Activated effector memory CD4-positive, alpha-beta T cell treated with anti-CD3 and anti-CD28 coated beads, Interleukin-2, amount 50 U/mL, for 16 hours (primary cell): ENCODE measurements at regions not wholly inside any gene's neighbourhood (a gene's known extent, or its start where the extent isn't known, plus 50 kb on each side); places are given as distances from the start of the nearest gene placed in this dataset.

ENCODE experiments used
- DNase-seq: peaks from one replicate; pipeline ENCODE4 v3.0.0-alpha.2; 2020

GRCh38 chr4:13942977-13943376 lies 315.5 kb upstream of the BOD1L1 start:
- DNase-seq, result no peak

GRCh38 chr4:13944095-13944511 lies 316.6 kb upstream of the BOD1L1 start:
- DNase-seq, result no peak

- DNase-seq, result no peak
These were observed 320.4 kb upstream of the BOD1L1 start for GRCh38 chr4:13947921-13948320.

DNA sequence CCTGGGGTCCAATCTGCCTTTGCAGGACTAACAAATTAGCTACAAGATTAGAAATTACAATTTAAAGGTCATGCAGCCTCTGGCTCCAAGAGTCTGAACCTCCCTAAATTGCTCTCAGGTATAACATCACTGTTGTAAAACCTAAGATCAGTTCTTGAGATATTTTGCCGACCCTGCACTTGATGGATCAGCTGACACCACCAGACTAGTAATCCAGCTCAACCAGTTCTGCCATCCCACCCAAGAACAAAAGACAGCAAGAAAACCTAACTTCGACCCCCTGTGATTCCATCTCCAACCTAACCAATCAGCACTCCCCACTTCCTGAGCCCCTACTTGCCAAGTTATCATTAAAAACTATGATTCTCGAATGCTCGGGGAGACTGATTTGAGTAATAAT lies 323.0 kb upstream of the BOD1L1 start:
- DNase-seq, result no peak

GRCh38 chr4:13953083-13953482 lies 325.6 kb upstream of the BOD1L1 start:
- DNase-seq, result no peak

DNA sequence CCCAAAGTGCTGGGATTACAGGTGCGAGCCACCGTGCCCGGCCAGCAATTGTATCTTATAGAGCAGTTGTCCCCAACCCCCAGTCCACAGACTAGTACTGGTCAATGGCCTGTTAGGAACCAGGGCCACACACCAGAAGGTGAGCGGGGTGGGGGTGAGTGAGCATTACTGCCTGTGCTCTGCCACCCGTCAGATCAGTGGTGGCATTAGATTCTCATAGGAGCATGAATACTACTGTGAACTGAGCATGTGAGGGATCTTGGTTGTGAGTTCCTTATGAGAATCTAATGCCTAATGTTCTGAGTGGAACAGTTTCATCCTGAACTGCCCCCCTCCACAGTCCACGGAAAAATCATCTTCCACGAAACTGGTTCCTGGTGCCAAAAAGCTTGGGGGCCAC lies 328.0 kb upstream of the BOD1L1 start:
- DNase-seq, result no peak

DNA sequence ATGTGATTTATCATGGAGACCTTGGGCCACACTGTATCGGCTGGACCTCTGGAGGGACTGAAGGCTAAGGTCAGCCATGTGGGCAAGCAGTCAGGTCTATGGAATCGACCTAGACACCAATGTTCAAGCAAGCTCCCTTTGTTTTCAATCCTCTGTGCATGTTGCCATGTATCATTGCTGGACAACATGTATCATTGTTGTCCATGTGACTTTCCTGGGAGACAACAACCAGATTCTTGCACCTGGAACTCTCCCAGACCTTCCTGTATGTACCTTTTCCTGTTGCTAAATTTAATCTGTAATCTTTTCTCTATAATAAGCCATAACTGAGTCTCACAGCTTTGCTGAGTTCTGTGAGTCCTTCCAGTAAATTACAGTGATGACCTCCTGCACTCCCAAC lies 329.4 kb upstream of the BOD1L1 start:
- DNase-seq, result no peak

- DNase-seq, result no peak
These were observed 330.3 kb upstream of the BOD1L1 start for GRCh38 chr4:13957871-13958270.

DNA sequence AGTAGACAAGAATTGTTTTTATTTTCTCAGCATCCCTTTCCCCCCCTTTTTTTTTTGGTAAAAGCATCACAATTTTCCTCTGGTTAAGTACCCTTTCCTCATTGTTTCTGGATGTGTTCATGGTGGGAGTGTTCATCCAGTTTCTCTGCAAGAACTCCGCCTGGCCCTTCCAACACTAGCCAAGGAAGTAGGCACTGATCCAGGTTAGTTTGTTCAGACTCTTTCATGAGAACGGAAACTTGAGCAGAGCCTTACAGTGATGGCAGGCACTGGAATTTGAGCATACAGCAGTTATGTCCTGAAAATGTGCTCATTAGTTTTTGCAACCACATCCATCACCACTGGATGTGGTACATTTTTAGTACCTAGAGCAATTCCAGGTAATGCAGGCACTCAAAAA lies 336.1 kb upstream of the BOD1L1 start:
- DNase-seq, result no peak

DNA sequence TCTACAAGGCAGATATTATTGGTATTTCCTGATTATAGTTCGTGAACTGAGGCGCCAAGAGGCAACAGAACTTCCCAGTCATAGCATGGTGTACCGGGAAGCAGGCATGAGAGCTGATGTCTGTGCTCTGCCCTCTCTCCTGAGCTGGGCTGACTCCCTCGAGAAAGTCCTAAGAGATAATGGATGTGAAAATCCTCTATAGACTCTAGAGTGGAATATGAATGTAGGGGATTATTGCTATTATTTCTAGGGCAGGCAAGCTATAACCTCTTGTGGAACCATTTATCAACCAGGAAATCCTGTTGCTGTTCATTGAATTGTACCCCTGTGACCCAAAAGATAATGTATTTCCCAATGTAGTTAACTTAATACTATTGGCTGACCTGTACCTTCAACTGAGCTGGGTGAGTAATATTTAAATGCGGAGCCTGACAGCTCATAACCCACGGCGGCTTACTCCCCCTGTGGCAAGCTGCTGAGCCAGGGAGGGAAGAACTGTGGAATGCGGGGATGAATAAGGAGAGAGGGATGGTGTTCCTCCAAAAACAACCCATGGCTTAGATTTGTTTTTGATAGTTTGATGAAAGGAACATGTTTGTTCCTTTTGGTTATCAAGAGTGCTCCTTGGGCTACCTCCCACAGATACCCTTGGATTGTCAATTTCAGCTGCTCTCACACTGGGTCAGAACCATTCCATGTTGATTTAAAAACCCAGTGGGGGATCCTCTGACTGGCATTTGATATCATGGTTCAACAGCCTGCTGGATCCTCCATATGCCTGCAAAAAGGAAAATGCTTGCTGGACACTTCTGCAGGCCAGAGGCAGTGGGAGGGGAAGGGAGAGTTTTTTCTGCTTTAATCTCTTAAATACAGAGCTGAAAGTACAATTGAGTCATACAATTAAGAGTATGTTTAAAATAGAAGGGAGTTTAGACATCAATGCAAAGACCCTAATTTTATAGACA lies 339.0 kb upstream of the BOD1L1 start:
- DNase-seq, result no peak

GRCh38 chr4:13968723-13969122 lies 341.2 kb upstream of the BOD1L1 start:
- DNase-seq, result no peak

DNA sequence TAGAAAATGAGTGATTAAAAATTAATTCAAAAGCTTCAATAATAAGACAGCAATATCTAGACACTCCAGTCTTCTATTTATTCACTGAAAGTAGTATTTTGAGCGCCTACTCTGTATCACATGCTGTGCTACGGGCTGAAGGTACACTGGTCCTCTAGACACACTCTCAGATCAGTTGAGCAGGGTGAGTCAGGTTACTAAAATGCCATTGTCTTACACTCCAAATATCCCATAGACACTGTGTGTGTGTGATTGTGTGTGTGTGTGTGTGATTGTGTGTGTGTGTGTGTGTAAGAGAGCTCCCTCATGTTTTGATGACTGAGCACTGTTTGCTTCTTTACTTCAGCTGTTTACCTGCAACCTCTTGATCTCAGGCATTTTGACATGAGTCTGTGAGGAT lies 342.8 kb upstream of the BOD1L1 start:
- DNase-seq, result no peak

DNA sequence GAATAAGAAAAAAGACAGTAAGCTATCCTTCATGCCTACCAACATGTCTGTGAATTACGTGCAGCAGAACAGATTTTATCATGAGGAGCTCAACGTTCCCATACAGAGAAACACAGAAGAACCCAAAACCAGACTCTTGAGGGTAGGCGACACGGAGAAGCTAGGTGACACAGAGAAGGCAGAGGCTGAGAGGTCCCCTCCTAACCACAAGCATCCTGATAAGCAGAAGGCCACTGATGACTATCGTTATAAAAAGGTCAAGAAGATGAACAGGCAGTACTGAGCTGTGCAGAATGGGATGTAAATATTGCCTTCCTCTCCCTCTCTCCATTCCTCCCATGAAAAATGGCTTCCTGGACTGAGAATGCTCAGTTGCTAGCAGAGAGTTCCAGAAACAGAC lies 350.2 kb upstream of the BOD1L1 start:
- no peak for DNase-seq

DNA sequence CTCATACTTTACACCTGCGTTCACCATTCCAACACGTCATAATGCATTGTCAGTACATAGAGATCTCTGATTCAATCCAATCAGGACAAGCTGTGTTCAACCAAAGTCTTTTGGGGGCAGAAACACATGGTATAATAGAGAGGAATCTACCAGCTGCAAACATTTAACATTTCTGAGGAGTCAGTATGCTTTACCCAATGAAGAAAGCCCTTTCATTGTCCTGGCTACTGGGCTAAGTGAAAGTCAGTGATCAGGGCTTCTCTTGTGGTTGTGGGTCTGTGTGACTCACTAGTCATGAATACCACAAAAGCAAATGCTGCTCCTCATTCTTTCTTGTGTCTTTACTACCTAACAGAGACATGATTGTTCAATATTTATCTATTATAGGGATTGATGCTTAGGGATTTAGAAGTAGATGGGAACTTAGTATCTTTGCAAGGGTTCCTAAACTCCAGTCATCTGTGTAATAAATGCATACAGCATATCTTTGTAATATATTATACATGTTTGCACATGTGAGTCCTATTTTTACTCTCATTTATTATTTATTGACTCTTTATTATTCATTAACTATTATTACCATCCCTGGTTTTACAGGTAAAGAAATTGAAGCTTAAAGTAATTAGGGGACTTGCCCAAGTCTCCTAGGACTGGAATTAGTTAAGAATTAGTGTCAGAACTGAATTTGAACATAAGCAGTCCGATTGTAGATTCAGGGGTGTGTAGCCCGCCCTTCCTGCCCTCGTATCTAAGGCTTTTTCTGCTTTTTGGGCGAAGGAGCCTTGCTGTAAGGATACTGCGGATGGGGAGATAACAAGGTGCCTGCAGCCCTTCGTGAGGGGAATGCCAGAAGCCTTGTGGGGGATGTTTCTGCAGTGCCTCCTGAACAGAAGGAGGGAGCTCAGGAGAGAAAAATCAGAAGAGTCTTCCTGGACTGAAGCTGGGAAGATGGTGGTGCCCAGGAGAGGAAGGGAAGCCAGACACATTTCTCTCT lies 353.1 kb upstream of the BOD1L1 start:
- DNase-seq, result no peak

- no peak for DNase-seq
These were observed 354.0 kb upstream of the BOD1L1 start for GRCh38 chr4:13981499-13981898.

DNA sequence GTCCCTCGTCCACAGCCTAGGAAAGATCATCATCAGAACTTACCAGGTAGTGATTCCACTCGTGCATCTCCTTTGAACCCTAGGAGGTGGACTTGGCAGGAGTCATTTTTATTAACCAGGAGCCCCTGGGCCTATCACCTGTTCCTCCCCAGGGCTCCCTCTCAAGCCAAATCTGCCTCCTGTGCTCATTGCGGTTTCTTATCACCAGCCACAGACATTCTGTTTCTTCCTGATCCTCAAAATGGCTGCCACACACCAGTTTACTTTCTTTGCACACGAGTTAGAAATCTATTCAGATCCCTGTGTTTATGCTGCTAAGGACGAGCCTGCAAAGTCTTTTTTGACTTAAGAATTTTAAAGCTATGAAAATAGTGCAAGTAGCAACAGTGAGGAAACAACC lies 354.5 kb upstream of the BOD1L1 start:
- no peak for DNase-seq

DNA sequence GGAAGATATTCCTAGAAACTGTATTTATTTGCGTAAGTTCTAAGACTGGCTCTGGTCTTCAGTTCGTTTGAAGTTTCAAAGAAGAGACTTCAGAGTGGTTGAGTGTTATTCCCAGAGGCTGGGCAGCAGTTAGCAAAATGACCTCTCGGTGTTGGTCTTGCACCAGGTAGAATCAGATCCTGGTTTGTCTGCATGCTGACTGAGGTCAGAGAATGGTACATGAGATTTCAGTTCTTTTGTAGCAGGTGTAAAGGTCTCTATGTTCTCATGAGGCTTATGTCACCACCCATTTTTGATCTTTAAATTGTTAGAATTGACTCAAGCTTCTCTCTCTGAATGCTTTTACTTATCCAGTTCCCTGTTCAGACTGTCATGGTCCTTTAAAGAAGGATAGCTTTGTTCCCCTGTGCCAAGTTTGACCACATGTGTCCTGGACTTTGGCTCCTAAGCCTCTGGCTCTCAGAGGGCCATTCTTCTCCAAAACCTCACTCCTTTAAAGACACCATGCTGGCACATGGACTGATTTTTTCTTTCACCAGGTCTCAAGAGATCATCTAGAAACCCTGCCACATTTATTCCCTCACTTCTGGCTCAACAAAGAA lies 355.8 kb upstream of the BOD1L1 start:
- DNase-seq, result no peak

GRCh38 chr4:13984991-13985800 lies 357.7 kb upstream of the BOD1L1 start:
- DNase-seq, result no peak

- DNase-seq, result no peak
These were observed 358.3 kb upstream of the BOD1L1 start for GRCh38 chr4:13985837-13986236.

GRCh38 chr4:13986548-13986947 lies 359.0 kb upstream of the BOD1L1 start:
- no peak for DNase-seq

DNA sequence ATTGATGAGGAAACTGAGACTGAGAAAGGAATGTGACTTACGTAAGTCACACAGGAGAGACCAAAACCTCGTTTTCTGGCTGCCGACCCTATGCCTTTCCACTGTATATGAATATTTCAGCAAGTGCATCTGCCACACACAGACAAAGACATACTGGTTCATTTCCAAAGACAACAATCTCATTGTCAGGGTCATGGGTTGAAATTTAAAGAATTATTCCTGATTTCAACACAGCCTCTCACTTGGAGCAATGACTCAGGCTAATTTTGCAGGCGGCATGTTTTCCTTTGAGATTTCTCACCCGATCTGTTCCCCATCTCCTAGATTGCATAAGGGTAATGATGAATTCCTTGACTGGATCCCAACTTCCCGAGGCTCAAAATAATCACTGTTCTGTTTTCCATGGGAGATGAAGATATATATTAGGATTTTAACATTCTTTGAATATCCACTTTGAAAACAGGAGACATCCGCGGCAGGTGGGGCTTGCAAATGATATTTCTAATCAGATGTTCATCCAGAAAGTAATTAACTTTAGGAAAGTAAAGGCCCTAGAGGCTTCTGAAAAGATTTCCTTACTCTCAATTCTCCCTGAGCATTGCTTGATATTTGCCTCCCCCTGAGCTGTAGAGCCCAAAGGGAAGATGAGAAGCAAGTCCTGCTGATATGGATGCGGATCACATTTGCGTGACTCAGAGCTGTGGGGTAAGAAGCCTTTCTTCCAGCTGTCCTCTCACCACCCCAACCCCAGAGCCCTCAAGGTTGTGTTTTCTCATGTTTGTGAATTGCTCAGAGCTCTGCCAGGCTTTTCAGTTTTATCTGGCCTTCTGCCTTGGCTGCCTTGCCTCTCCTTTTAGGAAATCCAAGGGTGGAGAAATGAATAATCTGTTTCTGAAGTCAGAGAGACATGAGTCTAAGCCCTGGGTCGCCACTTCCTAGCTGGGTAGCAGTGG lies 361.1 kb upstream of the BOD1L1 start:
- no peak for DNase-seq
